Body of pancreas (tissue), 4 donors: ENCODE measurements at regions not wholly inside any gene's neighbourhood (a gene's known extent, or its start where the extent isn't known, plus 50 kb on each side); places are given as distances from the start of the nearest gene placed in this dataset.

Experiments used
- POLR2A ChIP-seq, 3 donors: fragments of 450-650 bp; IDR thresholded peaks; one replicate each; pipeline ENCODE4 v1.6.1; 2016; ENCODE audit warnings: antibody characterized with exemption in 3 of 3, mild to moderate bottlenecking in 2 of 3
- TF ChIP-seq, protein P1 (sequence below), 7 experiments: fragments of 450-650 bp in 4 of 7; fragments of 200-600 bp in 3 of 7; sonication (generic) in 3 of 7; IDR thresholded peaks; one replicate each; pipeline ENCODE4 v1.5.1; 2016 to 2019; ENCODE audit warnings: antibody characterized with exemption in 7 of 7

DNA sequence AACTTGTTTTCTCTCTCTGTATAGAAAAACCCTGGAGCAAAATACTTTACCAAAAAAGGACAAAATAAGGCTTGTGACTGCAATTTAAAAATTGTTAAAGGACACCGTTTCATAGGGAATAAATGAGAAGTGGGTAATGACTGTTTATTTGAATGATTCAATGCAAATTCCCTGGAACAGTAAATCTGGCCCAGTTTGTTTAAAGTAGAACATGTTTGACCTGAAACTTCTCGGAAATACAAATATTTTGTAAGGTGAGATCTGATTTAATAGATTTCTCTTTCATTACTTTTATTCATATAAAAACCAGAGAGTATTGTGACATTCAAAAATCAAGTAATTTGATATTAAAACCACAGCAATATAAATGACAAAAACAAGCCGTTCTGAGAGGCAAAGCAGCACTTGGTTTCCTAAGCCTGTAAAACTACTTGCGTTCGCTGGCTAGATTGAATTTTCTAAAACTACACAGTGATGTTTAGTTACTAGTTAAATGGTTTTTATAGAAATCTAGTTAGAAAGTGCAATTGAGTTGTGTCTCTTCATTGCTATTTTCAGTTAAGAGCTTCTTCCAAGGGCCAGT is 76.8 kb upstream of the PITRM1 start:
- TF ChIP-seq, protein P1, sequence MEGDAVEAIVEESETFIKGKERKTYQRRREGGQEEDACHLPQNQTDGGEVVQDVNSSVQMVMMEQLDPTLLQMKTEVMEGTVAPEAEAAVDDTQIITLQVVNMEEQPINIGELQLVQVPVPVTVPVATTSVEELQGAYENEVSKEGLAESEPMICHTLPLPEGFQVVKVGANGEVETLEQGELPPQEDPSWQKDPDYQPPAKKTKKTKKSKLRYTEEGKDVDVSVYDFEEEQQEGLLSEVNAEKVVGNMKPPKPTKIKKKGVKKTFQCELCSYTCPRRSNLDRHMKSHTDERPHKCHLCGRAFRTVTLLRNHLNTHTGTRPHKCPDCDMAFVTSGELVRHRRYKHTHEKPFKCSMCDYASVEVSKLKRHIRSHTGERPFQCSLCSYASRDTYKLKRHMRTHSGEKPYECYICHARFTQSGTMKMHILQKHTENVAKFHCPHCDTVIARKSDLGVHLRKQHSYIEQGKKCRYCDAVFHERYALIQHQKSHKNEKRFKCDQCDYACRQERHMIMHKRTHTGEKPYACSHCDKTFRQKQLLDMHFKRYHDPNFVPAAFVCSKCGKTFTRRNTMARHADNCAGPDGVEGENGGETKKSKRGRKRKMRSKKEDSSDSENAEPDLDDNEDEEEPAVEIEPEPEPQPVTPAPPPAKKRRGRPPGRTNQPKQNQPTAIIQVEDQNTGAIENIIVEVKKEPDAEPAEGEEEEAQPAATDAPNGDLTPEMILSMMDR (IDR thresholded peaks at IDR 0.05) = no peak
- no peak for TF ChIP-seq POLR2A (IDR thresholded peaks at IDR 0.05)
